HL-60 (cell line): ENCODE measurements at regions not wholly inside any gene's neighbourhood (a gene's known extent, or its start where the extent isn't known, plus 50 kb on each side); places are given as distances from the start of the nearest gene placed in this dataset.

Experiments used
- DNase-seq, 2 experiments: peaks; one replicate each; pipeline ENCODE4 v3.0.0-alpha.2; 2010 to 2020; ENCODE audit warnings: low read depth in 1 of 2, low spot score in 1 of 2
- H3K27ac ChIP-seq: fragments of 250-450 bp; sonication (Bioruptor Pico); replicated peaks from 2 replicates; pipeline ENCODE4 v1.5.1; 2020; ENCODE audit warnings: mild to moderate bottlenecking, moderate library complexity
- H3K27me3 ChIP-seq: fragments of 250-450 bp; sonication (Bioruptor Pico); 2 replicates; pipeline ENCODE4 v1.5.1; 2021; ENCODE audit warnings: mild to moderate bottlenecking, moderate library complexity; ENCODE audit not compliant: insufficient read depth, poor library complexity, severe bottlenecking
- H3K4me3 ChIP-seq: replicated peaks from 2 replicates; pipeline ENCODE4 v1.5.1; 2011; ENCODE audit warnings: mild to moderate bottlenecking, control low read depth, low read length; ENCODE audit not compliant: insufficient read depth
- CTCF ChIP-seq: IDR thresholded peaks from one replicate; pipeline ENCODE4 v1.5.1; 2011; ENCODE audit warnings: low read length, control low read depth, inconsistent platforms; ENCODE audit not compliant: insufficient read depth
- GABPA ChIP-seq: IDR thresholded peaks from 2 replicates; pipeline ENCODE4 v1.6.1; 2012; ENCODE audit warnings: low read depth
- POLR2AphosphoS5 ChIP-seq: IDR thresholded peaks from 2 replicates; pipeline ENCODE4 v1.6.1; 2012; ENCODE audit warnings: low read depth
- REST ChIP-seq: IDR thresholded peaks from 2 replicates; pipeline ENCODE4 v1.6.1; 2012; ENCODE audit warnings: low read depth; ENCODE audit not compliant: insufficient replicate concordance
- SPI1 ChIP-seq: IDR thresholded peaks from 2 replicates; pipeline ENCODE4 v1.6.1; 2012; ENCODE audit warnings: low read depth, mild to moderate bottlenecking, borderline replicate concordance

GRCh38 chr3:5069627-5070026, 52.5 kb upstream of the ARL8B start:
- Histone ChIP-seq H3K27ac (no peak overlapping the region), H3K27me3 (no peaks in the 10 kb centered on the region), H3K4me3 (no peak overlapping the region)
- DNase-seq: no peak
- no peak for TF ChIP-seq REST
- TF ChIP-seq GABPA: no peak
- TF ChIP-seq POLR2AphosphoS5: no peak
- no peak for TF ChIP-seq SPI1
- TF ChIP-seq CTCF: no peak

- Histone ChIP-seq H3K4me3 (no peak overlapping the region), H3K27me3 (no peaks in the 10 kb centered on the region), H3K27ac (no peak overlapping the region)
- DNase-seq: peak in 1 of 2 experiments; percentile 51
- TF ChIP-seq SPI1 (no peak), POLR2AphosphoS5 (no peak), REST (no peak), CTCF (no peak), GABPA (no peak)
Observed at GRCh38 chr3:5071061-5071460, 51.0 kb upstream of the ARL8B start.

- peak; percentile 62 to 87 for DNase-seq
- Histone ChIP-seq H3K27me3 (no peaks in the 10 kb centered on the region), H3K27ac (peak overlapping the region; percentile 22), H3K4me3 (no peak overlapping the region)
- TF ChIP-seq REST (no peak), CTCF (no peak), GABPA (no peak), SPI1 (no peak), POLR2AphosphoS5 (no peak)
Observed at GRCh38 chr3:5072100-5072816, 49.8 kb upstream of the ARL8B start.
